DND-41 (cell line): ENCODE measurements at regions not wholly inside any gene's neighbourhood (a gene's known extent, or its start where the extent isn't known, plus 50 kb on each side); places are given as distances from the start of the nearest gene placed in this dataset.
A peak's percentile ranks its signal among the peaks of the same experiment; 100 is the strongest.

ENCODE experiments used
- ATAC-seq: fragments of 200-7000 bp; cut with Tn5 transposase; 3 replicates; pipeline ENCODE4 v1.9.1; 2021; ENCODE audit warnings: low read depth; ENCODE audit not compliant: insufficient read depth
- DNase-seq: peaks from one replicate; pipeline ENCODE4 v3.0.0-alpha.2; 2020
- H2AFZ ChIP-seq: 2 replicates; pipeline ENCODE4 v1.6.0; 2012; ENCODE audit warnings: low read depth, low read length
- H3K27ac ChIP-seq: 2 replicates; pipeline ENCODE4 v1.5.1; 2012; ENCODE audit warnings: low read length, inconsistent platforms
- H3K27me3 ChIP-seq: fragments of 200-600 bp; sonication (generic); 2 replicates; pipeline ENCODE4 v1.6.0; 2012; ENCODE audit warnings: low read length, mild to moderate bottlenecking, inconsistent platforms; ENCODE audit not compliant: insufficient read depth, poor library complexity
- H3K36me3 ChIP-seq: 2 replicates; pipeline ENCODE4 v1.5.1; 2012; ENCODE audit warnings: low read length, inconsistent platforms; ENCODE audit not compliant: insufficient read depth
- H3K4me1 ChIP-seq: 2 replicates; pipeline ENCODE4 v1.5.1; 2012; ENCODE audit warnings: mild to moderate bottlenecking, low read length; ENCODE audit not compliant: insufficient read depth
- H3K4me2 ChIP-seq: 2 replicates; pipeline ENCODE4 v1.6.0; 2012; ENCODE audit warnings: mild to moderate bottlenecking, moderate library complexity, low read length, inconsistent platforms; ENCODE audit not compliant: insufficient read depth
- H3K4me3 ChIP-seq, 2 experiments: fragments of 200-600 bp in 1 of 2; shearing (Covaris generic) in 1 of 2; 2 replicates each; pipeline ENCODE4 v1.5.1; 2012 to 2016; ENCODE audit warnings: inconsistent platforms in 2 of 2, low read length in 2 of 2, mild to moderate bottlenecking in 2 of 2, low read depth in 1 of 2, moderate library complexity in 1 of 2
- H3K79me2 ChIP-seq: 2 replicates; pipeline ENCODE4 v1.6.0; 2012; ENCODE audit warnings: low read length, inconsistent platforms; ENCODE audit not compliant: insufficient read depth
- H3K9ac ChIP-seq: 2 replicates; pipeline ENCODE4 v1.6.0; 2012; ENCODE audit warnings: low read depth, mild to moderate bottlenecking, inconsistent platforms, low read length, moderate library complexity
- H3K9me3 ChIP-seq: 2 replicates; pipeline ENCODE4 v1.5.1; 2012; ENCODE audit warnings: low read length, moderate library complexity, mild to moderate bottlenecking, inconsistent platforms; ENCODE audit not compliant: insufficient read depth, severe bottlenecking
- H4K20me1 ChIP-seq: 2 replicates; pipeline ENCODE4 v1.6.0; 2012; ENCODE audit warnings: low read length; ENCODE audit not compliant: insufficient read depth
- CTCF ChIP-seq: IDR thresholded peaks from 2 replicates; pipeline ENCODE4 v1.5.1; 2012; ENCODE audit warnings: borderline replicate concordance, low read length, moderate library complexity, mild to moderate bottlenecking; ENCODE audit not compliant: poor library complexity, severe bottlenecking; ENCODE audit errors: extremely low read depth
- EZH2 ChIP-seq: IDR thresholded peaks from 3 replicates; pipeline ENCODE4 v1.6.1; 2012; ENCODE audit warnings: borderline replicate concordance, low read depth, mild to moderate bottlenecking, moderate library complexity, low read length, inconsistent platforms; ENCODE audit not compliant: severe bottlenecking

GRCh38 chr5:67732921-67733320 is 482.6 kb upstream of the PIK3R1 start:
- Histone ChIP-seq H2AFZ (no peak overlapping the region), H4K20me1 (no peaks in the 10 kb centered on the region), H3K4me3 (no peak overlapping the region), H3K4me1 (peaks cover 16% of the 10 kb centered on the region), H3K4me2 (no peak overlapping the region), H3K27me3 (no peaks in the 10 kb centered on the region), H3K27ac (no peak overlapping the region), H3K79me2 (no peaks in the 10 kb centered on the region), H3K9ac (no peak overlapping the region), H3K36me3 (no peaks in the 10 kb centered on the region), H3K9me3 (no peaks in the 10 kb centered on the region)
- DNase-seq (no peak), ATAC-seq (no peak)
- no peak for TF ChIP-seq EZH2
- no peak for TF ChIP-seq CTCF

- DNase-seq, result no peak
- no peak overlapping the region for H3K9ac ChIP-seq
- TF ChIP-seq CTCF, result no peak
- no peak for TF ChIP-seq EZH2
- H3K27ac ChIP-seq, result no peak overlapping the region
- ATAC-seq, result no peak
- no peaks in the 10 kb centered on the region for H3K27me3 ChIP-seq
- no peaks in the 10 kb centered on the region for H4K20me1 ChIP-seq
- no peak overlapping the region for H3K4me2 ChIP-seq
- no peaks in the 10 kb centered on the region for H3K36me3 ChIP-seq
- no peaks in the 10 kb centered on the region for H3K9me3 ChIP-seq
- H3K79me2 ChIP-seq, result no peaks in the 10 kb centered on the region
- H3K4me3 ChIP-seq, result no peak overlapping the region
- peaks cover 16% of the 10 kb centered on the region for H3K4me1 ChIP-seq
- H2AFZ ChIP-seq, result no peak overlapping the region
These were observed 483.1 kb upstream of the PIK3R1 start for GRCh38 chr5:67732471-67732870.

GRCh38 chr5:67731886-67732285 is 483.7 kb upstream of the PIK3R1 start:
- TF ChIP-seq EZH2, result no peak
- TF ChIP-seq CTCF, result no peak
- Histone ChIP-seq H3K9ac (no peak overlapping the region), H3K4me1 (peaks cover 16% of the 10 kb centered on the region), H2AFZ (no peak overlapping the region), H3K79me2 (no peaks in the 10 kb centered on the region), H3K36me3 (no peaks in the 10 kb centered on the region), H3K27me3 (no peaks in the 10 kb centered on the region), H3K27ac (no peak overlapping the region), H3K4me2 (no peak overlapping the region), H4K20me1 (no peaks in the 10 kb centered on the region), H3K4me3 (no peak overlapping the region), H3K9me3 (no peaks in the 10 kb centered on the region)
- ATAC-seq, result no peak
- no peak for DNase-seq

GRCh38 chr5:67730917-67731474 is 484.6 kb upstream of the PIK3R1 start:
- Histone ChIP-seq H3K9me3 (no peaks in the 10 kb centered on the region), H3K9ac (no peak overlapping the region), H3K4me1 (peaks cover 16% of the 10 kb centered on the region), H3K4me2 (no peak overlapping the region), H4K20me1 (no peaks in the 10 kb centered on the region), H3K27me3 (no peaks in the 10 kb centered on the region), H3K36me3 (no peaks in the 10 kb centered on the region), H2AFZ (peak overlapping the region; percentile 66), H3K27ac (no peak overlapping the region), H3K79me2 (no peaks in the 10 kb centered on the region), H3K4me3 (no peak overlapping the region)
- TF ChIP-seq CTCF (no peak), EZH2 (no peak)
- DNase-seq (no peak), ATAC-seq (peak; percentile 52)
